Omental fat pad (tissue), 3 donors: ENCODE measurements at regions not wholly inside any gene's neighbourhood (a gene's known extent, or its start where the extent isn't known, plus 50 kb on each side); places are given as distances from the start of the nearest gene placed in this dataset.
"Not testable (repeated sequence)": the region's sequence is repeated elsewhere in the genome, so short reads cannot be mapped to it uniquely, and the experiment has no call there.

ENCODE experiments used
- ATAC-seq: fragments of 150-250 bp; one replicate; pipeline ENCODE4 v1.9.1; 2016; ENCODE audit warnings: mild to moderate bottlenecking, moderate library complexity; ENCODE audit not compliant: low FRiP score
- DNase-seq: peaks from one replicate; pipeline ENCODE4 v3.0.0-alpha.2; 2019; ENCODE audit warnings: low spot score
- CTCF ChIP-seq, 3 donors: fragments of 450-650 bp; IDR thresholded peaks; one replicate each; pipeline ENCODE4 v1.5.1; 2016 to 2017; ENCODE audit warnings: antibody characterized with exemption in 3 of 3, mild to moderate bottlenecking in 3 of 3, moderate library complexity in 2 of 3

DNA sequence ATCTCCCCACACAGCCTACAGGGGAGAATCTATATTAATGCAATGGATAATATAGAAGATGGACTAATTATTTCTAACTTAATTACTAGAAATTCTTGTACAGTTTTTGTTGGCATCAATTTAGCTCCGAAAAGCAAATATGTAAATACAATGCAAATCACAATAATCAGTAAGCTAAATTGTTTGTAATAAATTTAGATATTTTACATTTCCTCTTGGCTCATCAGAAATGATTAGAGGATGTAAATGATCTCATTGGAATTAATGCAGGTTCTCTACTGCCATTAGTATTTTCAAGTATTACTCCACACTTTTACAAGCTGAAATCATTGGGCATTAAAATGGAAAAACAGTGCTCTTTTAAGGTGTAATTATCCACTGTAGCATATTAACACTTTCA is 741.8 kb upstream of the MIR17HG start:
- ATAC-seq (no peak), DNase-seq (no peak)
- no peak for TF ChIP-seq CTCF (IDR thresholded peaks at IDR 0.05)

DNA sequence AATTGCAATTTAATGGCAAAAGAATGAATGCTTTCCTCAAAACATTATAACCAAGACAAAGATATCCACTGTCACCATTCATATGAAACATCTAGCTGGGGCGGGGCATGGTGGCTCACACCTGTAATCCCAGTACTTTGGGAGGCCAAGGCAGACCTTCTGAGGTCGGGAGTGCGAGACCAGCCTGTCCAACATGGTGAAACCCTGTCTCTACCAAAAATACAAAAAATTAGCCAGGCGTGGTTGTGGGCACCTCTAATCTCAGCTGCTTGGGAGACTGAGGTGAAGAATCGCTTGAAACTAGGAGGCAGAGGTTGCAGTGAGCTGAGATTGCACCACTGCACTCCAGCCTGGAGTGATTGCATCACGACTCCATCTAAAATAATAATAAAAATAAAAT is 740.6 kb upstream of the MIR17HG start:
- not testable (repeated sequence) for DNase-seq, ATAC-seq

GRCh38 chr13:90612391-90612790 is 735.1 kb upstream of the MIR17HG start:
- DNase-seq (no peak), ATAC-seq (no peak)
- no peak for TF ChIP-seq CTCF (IDR thresholded peaks at IDR 0.05)

GRCh38 chr13:90613076-90613795 is 734.3 kb upstream of the MIR17HG start:
- TF ChIP-seq CTCF (IDR thresholded peaks at IDR 0.05) = no peak
- ATAC-seq (no peak), DNase-seq (no peak)

DNA sequence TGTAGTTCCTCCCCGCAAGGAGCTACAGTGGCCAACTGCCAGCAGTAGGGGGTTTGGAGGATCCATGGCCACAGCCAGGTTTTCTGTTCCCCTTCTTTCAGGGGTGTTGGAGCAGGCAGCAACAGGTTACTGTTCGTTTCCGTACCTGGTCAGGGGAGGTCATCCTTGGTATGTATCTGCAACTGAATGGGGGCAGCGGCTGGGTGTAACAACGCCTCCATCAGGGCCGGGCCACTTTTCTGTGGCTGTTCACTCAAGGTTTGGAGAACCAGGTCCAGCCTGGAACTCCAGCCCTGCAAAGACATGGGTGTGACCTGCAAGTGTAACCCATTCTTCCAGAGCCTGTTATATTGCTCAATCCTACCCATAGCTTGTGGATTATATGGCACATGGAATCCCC is 732.3 kb upstream of the MIR17HG start:
- no peak for ATAC-seq
- DNase-seq = no peak
- TF ChIP-seq CTCF (IDR thresholded peaks at IDR 0.05) = no peak

- TF ChIP-seq CTCF (IDR thresholded peaks at IDR 0.05) = no peak
- ATAC-seq = no peak
- DNase-seq = no peak
Measured at GRCh38 chr13:90615767-90616166, 731.7 kb upstream of the MIR17HG start.

- ATAC-seq (no peak), DNase-seq (no peak)
- no peak for TF ChIP-seq CTCF (IDR thresholded peaks at IDR 0.05)
Measured at GRCh38 chr13:90618133-90618532, 729.4 kb upstream of the MIR17HG start.
